Loucy (cell line): ENCODE measurements at regions not wholly inside any gene's neighbourhood (a gene's known extent, or its start where the extent isn't known, plus 50 kb on each side); places are given as distances from the start of the nearest gene placed in this dataset.
"Not testable (repeated sequence)": the region's sequence is repeated elsewhere in the genome, so short reads cannot be mapped to it uniquely, and the experiment has no call there.

Source experiments
- EZH2phosphoT487 ChIP-seq: fragments of 200-600 bp; IDR thresholded peaks from 2 replicates; pipeline ENCODE4 v1.6.1; 2018; ENCODE audit warnings: antibody characterized with exemption, mild to moderate bottlenecking, moderate library complexity, borderline replicate concordance
- TF ChIP-seq, protein P1 (sequence below): fragments of 200-600 bp; sonication (generic); conservative IDR thresholded peaks from 2 replicates; pipeline ENCODE4 v1.5.1; 2014; ENCODE audit warnings: mild to moderate bottlenecking, antibody characterized with exemption, low read length

- TF ChIP-seq, protein P1, sequence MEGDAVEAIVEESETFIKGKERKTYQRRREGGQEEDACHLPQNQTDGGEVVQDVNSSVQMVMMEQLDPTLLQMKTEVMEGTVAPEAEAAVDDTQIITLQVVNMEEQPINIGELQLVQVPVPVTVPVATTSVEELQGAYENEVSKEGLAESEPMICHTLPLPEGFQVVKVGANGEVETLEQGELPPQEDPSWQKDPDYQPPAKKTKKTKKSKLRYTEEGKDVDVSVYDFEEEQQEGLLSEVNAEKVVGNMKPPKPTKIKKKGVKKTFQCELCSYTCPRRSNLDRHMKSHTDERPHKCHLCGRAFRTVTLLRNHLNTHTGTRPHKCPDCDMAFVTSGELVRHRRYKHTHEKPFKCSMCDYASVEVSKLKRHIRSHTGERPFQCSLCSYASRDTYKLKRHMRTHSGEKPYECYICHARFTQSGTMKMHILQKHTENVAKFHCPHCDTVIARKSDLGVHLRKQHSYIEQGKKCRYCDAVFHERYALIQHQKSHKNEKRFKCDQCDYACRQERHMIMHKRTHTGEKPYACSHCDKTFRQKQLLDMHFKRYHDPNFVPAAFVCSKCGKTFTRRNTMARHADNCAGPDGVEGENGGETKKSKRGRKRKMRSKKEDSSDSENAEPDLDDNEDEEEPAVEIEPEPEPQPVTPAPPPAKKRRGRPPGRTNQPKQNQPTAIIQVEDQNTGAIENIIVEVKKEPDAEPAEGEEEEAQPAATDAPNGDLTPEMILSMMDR, result not testable (repeated sequence)
- not testable (repeated sequence) for TF ChIP-seq EZH2phosphoT487
Observed at GRCh38 chr5:34372739-34373138, 283.4 kb upstream of the RAI14 start.
